Glutamatergic neuron (in vitro differentiated cells): ENCODE measurements at regions not wholly inside any gene's neighbourhood (a gene's known extent, or its start where the extent isn't known, plus 50 kb on each side); places are given as distances from the start of the nearest gene placed in this dataset.

Source experiments
- DNase-seq: peaks from one replicate; pipeline ENCODE4 v3.0.0; 2022
- H3K27ac Mint-ChIP-seq: one replicate; pipeline ENCODE4 v1.8.0; 2020; ENCODE audit warnings: mild to moderate bottlenecking, mixed read lengths, inconsistent platforms; ENCODE audit not compliant: unreplicated experiment
- H3K27me3 Mint-ChIP-seq: one replicate; pipeline ENCODE4 v1.8.0; 2020; ENCODE audit warnings: mild to moderate bottlenecking, moderate library complexity, mixed read lengths, inconsistent platforms; ENCODE audit not compliant: unreplicated experiment
- H3K36me3 Mint-ChIP-seq: one replicate; pipeline ENCODE4 v1.8.0; 2020; ENCODE audit warnings: mild to moderate bottlenecking, mixed read lengths, inconsistent platforms; ENCODE audit not compliant: unreplicated experiment
- H3K4me1 Mint-ChIP-seq: one replicate; pipeline ENCODE4 v1.8.0; 2020; ENCODE audit warnings: mild to moderate bottlenecking, low read depth, mixed read lengths, inconsistent platforms; ENCODE audit not compliant: unreplicated experiment
- H3K4me3 Mint-ChIP-seq: one replicate; pipeline ENCODE4 v1.8.0; 2020; ENCODE audit warnings: mild to moderate bottlenecking, mixed read lengths, inconsistent platforms; ENCODE audit not compliant: unreplicated experiment
- H3K9me3 Mint-ChIP-seq: one replicate; pipeline ENCODE4 v1.8.0; 2020; ENCODE audit warnings: mild to moderate bottlenecking, moderate library complexity, mixed read lengths, inconsistent platforms; ENCODE audit not compliant: unreplicated experiment
- TF ChIP-seq, protein P1 (sequence below): fragments of 200-600 bp; sonication (generic); IDR thresholded peaks from one replicate; pipeline ENCODE4 v1.5.0; 2021; ENCODE audit not compliant: partially characterized antibody, unreplicated experiment

DNA sequence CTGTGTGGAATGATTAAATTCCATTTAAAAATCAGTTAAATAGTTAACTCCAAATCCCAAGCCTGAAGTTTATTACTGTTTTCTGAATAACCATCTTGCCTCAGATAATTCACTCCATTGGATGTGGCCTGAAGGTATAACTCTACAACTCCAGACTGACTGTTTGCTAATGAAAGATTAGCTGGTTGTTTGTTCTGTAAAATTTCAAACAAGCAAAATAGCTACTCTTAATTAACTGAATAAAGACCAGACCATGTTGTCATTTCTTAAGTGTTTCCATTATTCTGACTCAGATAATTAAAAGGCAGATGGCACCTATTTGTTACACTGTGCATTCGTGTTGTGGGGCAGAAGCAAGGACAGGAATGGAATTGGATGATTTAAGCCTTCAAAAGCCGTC is 78.5 kb upstream of the DDIT4L start:
- H3K27ac Mint-ChIP-seq: no peak overlapping the region
- no peaks in the 10 kb centered on the region for H3K36me3 Mint-ChIP-seq
- DNase-seq: no peak
- H3K27me3 Mint-ChIP-seq: no peaks in the 10 kb centered on the region
- H3K4me1 Mint-ChIP-seq: no peaks in the 10 kb centered on the region
- H3K4me3 Mint-ChIP-seq: no peak overlapping the region
- H3K9me3 Mint-ChIP-seq: peaks cover 2% of the 10 kb centered on the region
- TF ChIP-seq, protein P1, sequence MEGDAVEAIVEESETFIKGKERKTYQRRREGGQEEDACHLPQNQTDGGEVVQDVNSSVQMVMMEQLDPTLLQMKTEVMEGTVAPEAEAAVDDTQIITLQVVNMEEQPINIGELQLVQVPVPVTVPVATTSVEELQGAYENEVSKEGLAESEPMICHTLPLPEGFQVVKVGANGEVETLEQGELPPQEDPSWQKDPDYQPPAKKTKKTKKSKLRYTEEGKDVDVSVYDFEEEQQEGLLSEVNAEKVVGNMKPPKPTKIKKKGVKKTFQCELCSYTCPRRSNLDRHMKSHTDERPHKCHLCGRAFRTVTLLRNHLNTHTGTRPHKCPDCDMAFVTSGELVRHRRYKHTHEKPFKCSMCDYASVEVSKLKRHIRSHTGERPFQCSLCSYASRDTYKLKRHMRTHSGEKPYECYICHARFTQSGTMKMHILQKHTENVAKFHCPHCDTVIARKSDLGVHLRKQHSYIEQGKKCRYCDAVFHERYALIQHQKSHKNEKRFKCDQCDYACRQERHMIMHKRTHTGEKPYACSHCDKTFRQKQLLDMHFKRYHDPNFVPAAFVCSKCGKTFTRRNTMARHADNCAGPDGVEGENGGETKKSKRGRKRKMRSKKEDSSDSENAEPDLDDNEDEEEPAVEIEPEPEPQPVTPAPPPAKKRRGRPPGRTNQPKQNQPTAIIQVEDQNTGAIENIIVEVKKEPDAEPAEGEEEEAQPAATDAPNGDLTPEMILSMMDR: no peak

DNA sequence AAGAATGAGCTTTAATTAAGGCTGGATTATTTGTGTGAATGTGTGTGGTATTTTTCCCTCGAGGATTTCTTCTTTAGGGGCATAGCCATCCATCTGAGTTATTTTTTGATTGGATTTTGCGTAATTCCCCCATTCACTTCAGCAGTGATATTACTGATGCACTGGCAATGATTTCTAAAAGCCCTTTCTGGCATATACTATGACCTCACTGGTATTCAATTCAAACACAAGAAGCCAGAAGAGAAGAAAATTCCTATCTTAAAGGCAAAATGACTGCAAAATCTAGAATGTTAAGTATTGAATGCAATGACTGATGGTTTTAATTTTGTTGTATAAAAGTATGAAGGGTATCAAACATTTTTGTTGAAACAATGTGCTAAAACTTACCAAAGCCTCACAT is 71.1 kb upstream of the DDIT4L start:
- Mint-ChIP-seq H3K4me1 (no peaks in the 10 kb centered on the region), H3K36me3 (no peaks in the 10 kb centered on the region), H3K27ac (no peak overlapping the region), H3K27me3 (no peaks in the 10 kb centered on the region), H3K9me3 (peaks cover 3% of the 10 kb centered on the region), H3K4me3 (no peak overlapping the region)
- TF ChIP-seq, protein P1: no peak
- no peak for DNase-seq

DNA sequence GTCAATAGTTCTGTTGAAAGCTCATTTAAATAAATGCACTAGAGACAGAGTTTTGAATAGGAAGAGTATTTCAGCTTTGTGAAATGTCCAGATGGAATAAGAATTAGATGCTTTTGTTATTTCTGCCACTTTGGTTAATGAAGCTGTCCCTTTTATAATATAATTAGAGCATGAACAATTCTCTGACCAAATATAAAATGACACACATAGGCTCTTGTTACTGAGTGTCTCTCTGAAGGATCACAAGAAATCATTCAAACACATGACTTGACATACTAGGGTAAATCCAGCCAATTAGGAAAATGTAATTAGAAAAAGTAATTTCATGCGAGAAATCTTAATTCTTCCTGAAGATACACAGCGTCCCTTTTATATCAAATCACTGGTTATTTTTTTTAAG is 68.4 kb upstream of the DDIT4L start:
- Mint-ChIP-seq H3K9me3 (peaks cover 3% of the 10 kb centered on the region), H3K4me3 (no peak overlapping the region), H3K27me3 (no peaks in the 10 kb centered on the region), H3K36me3 (no peaks in the 10 kb centered on the region), H3K4me1 (no peaks in the 10 kb centered on the region), H3K27ac (no peak overlapping the region)
- no peak for DNase-seq
- TF ChIP-seq, protein P1: no peak

DNA sequence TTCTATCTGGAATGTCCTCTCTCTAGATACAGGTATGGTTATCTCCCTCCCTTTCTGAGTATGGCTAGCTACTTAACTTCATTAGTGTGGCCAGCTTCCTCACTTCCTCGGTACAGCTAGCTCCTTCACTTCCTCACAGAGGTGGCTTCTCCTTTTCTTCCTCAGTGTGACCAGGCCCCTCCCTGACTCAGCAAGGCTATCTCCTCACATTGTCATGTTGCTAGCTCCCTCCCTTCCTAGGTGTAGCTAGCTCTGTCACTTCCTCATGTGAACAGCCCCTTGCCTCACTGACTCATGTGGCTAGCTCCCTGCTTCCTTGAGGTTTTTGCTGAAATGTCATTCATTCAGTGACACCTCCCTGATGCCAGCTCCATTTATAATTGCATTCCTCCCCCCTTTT is 67.3 kb upstream of the DDIT4L start:
- H3K4me1 Mint-ChIP-seq: no peaks in the 10 kb centered on the region
- no peak for DNase-seq
- no peaks in the 10 kb centered on the region for H3K36me3 Mint-ChIP-seq
- peaks cover 3% of the 10 kb centered on the region for H3K9me3 Mint-ChIP-seq
- no peaks in the 10 kb centered on the region for H3K27me3 Mint-ChIP-seq
- TF ChIP-seq, protein P1: no peak
- no peak overlapping the region for H3K4me3 Mint-ChIP-seq
- H3K27ac Mint-ChIP-seq: no peak overlapping the region

DNA sequence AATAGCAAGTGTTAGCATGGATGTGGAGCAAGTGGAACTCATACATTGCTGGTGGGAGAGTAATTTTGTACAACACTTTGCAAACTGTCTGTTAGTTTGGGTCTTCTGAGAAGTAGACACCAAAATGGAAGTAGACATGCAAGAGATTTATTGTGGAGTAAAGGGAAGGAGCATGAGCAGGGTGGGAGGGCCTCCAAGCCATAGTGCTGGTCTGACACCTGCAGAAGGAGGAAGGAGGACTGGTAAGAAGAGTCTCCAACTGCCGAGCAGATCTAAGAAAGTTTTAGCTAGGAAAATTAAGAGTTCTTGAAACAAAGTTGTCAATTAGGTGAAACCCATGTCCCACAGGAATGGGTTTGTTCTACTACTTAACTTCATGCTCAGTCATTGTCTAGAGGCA is 64.0 kb upstream of the DDIT4L start:
- H3K4me3 Mint-ChIP-seq: no peak overlapping the region
- H3K36me3 Mint-ChIP-seq: no peaks in the 10 kb centered on the region
- no peaks in the 10 kb centered on the region for H3K27me3 Mint-ChIP-seq
- DNase-seq: no peak
- H3K4me1 Mint-ChIP-seq: no peaks in the 10 kb centered on the region
- TF ChIP-seq, protein P1: no peak
- H3K27ac Mint-ChIP-seq: no peak overlapping the region
- no peaks in the 10 kb centered on the region for H3K9me3 Mint-ChIP-seq
